ENCODE measurements at regions not wholly inside any gene's neighbourhood (a gene's known extent, or its start where the extent isn't known, plus 50 kb on each side); places are given as distances from the start of the nearest gene placed in this dataset.

DNA sequence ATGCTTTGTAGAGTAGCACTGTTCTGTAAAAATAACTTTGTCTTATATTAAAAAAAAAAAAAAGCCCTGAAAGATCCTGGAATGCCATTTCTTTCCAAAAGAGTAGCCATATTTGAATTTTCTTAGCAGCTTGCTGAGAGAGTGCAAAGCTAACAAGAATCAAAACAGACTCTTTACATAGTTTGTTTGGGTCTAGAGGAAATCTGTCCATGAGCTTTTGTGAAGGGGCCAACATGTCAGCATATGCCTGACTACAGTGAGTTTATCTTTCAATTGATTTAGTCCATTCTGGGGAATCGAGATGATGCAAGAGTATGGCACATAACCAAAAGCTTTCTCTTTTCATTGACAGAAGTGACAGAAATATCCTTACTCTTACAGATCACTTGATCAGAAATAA is 777.7 kb upstream of the ACVR2A start:
- H3K9me3 Mint-ChIP-seq, result peaks cover 5 to 6% of the 10 kb centered on the region in 2 experiments
- H3K4me2 ChIP-seq (ENCODE audit: insufficient read depth, insufficient read length, low read length), result no peak overlapping the region
- H3K36me3 Mint-ChIP-seq (ENCODE audit: insufficient read depth in 1 of 3, low read depth in 3 of 3), result peaks cover 0 to 13% (median 2%) of the 10 kb centered on the region in 3 experiments; a peak in 2 of 7 replicates
- no peak overlapping the region for H2AFZ ChIP-seq (ENCODE audit: low read length)
- H3K4me1 ChIP-seq (ENCODE audit: insufficient read depth, low read length), result no peaks in the 10 kb centered on the region
- no peaks in the 10 kb centered on the region; the same call in 1 of the 2 replicates for H3K27me3 Mint-ChIP-seq (ENCODE audit: low read depth)
- H4K91ac ChIP-seq (ENCODE audit: insufficient read length, low read depth, low read length), result no peak overlapping the region
- H3K79me2 ChIP-seq (ENCODE audit: insufficient read depth, low read length), result no peaks in the 10 kb centered on the region
- H2BK20ac ChIP-seq (ENCODE audit: low read depth, low read length, poor library complexity, severe bottlenecking), result no peak overlapping the region
- H2BK5ac ChIP-seq (ENCODE audit: insufficient read length, low read length), result no peak overlapping the region
- TF ChIP-seq, protein P1, sequence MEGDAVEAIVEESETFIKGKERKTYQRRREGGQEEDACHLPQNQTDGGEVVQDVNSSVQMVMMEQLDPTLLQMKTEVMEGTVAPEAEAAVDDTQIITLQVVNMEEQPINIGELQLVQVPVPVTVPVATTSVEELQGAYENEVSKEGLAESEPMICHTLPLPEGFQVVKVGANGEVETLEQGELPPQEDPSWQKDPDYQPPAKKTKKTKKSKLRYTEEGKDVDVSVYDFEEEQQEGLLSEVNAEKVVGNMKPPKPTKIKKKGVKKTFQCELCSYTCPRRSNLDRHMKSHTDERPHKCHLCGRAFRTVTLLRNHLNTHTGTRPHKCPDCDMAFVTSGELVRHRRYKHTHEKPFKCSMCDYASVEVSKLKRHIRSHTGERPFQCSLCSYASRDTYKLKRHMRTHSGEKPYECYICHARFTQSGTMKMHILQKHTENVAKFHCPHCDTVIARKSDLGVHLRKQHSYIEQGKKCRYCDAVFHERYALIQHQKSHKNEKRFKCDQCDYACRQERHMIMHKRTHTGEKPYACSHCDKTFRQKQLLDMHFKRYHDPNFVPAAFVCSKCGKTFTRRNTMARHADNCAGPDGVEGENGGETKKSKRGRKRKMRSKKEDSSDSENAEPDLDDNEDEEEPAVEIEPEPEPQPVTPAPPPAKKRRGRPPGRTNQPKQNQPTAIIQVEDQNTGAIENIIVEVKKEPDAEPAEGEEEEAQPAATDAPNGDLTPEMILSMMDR (conservative IDR thresholded peaks at IDR 0.05), result no peak
- H2BK120ac ChIP-seq (ENCODE audit: low read depth, low read length, poor library complexity, severe bottlenecking), result no peak overlapping the region
- H4K8ac ChIP-seq (replicated peaks; ENCODE audit: insufficient read length, low read depth, low read length), result no peak overlapping the region
- no peak overlapping the region for H3K9ac ChIP-seq (ENCODE audit: extremely low read depth, insufficient read length, low read length)
- H2AK5ac ChIP-seq (ENCODE audit: insufficient read length, low read length), result no peak overlapping the region
- H3K27ac ChIP-seq (ENCODE audit: insufficient read length, low read depth, low read length), result no peak overlapping the region
- no peaks in the 10 kb centered on the region for H3K4me1 Mint-ChIP-seq
- no peak overlapping the region for H3K4ac ChIP-seq (ENCODE audit: low read depth, low read length)
- H3K23me2 ChIP-seq (ENCODE audit: insufficient read length, low read depth, low read length, poor library complexity, severe bottlenecking), result no peaks in the 10 kb centered on the region
- no peaks in the 10 kb centered on the region for H4K20me1 ChIP-seq (ENCODE audit: control insufficient read depth, insufficient read depth, insufficient read length)
- no peaks in the 10 kb centered on the region for H3K79me1 ChIP-seq (ENCODE audit: insufficient read depth, low read depth, low read length, poor library complexity, severe bottlenecking)
- no peak for DNase-seq
- no peaks in the 10 kb centered on the region for H3K9me3 ChIP-seq (ENCODE audit: control insufficient read depth, low read depth, low read length)
- H3K18ac ChIP-seq (ENCODE audit: insufficient read length, low read depth, low read length), result no peak overlapping the region
- H3K27me3 ChIP-seq (ENCODE audit: insufficient read depth, low read length), result no peaks in the 10 kb centered on the region
- H4K5ac ChIP-seq (ENCODE audit: insufficient read length, low read depth, low read length), result no peak overlapping the region
- no peak overlapping the region for H3K23ac ChIP-seq (ENCODE audit: insufficient read length, low read depth, low read length)
- no peak overlapping the region for H3T11ph ChIP-seq (ENCODE audit: low read length)
- H3K4me3 Mint-ChIP-seq, result no peak overlapping the region
- H3K56ac ChIP-seq (ENCODE audit: insufficient read length, low read depth, low read length), result no peak overlapping the region
- no peak overlapping the region for H2BK12ac ChIP-seq (ENCODE audit: insufficient read length, low read depth, low read length)
- WGBS (ENCODE audit: extremely low coverage, insufficient read length, low lambda C conversion rate), result no CpG with 5 or more reads among the region's 1 CpG
- H3K14ac ChIP-seq (ENCODE audit: insufficient read depth, low read length), result no peak overlapping the region
- H2BK15ac ChIP-seq (ENCODE audit: low read depth, low read length), result no peak overlapping the region
- no peak overlapping the region for H3K27ac Mint-ChIP-seq
